ENCODE measurements at regions not wholly inside any gene's neighbourhood (a gene's known extent, or its start where the extent isn't known, plus 50 kb on each side); places are given as distances from the start of the nearest gene placed in this dataset.

DNA sequence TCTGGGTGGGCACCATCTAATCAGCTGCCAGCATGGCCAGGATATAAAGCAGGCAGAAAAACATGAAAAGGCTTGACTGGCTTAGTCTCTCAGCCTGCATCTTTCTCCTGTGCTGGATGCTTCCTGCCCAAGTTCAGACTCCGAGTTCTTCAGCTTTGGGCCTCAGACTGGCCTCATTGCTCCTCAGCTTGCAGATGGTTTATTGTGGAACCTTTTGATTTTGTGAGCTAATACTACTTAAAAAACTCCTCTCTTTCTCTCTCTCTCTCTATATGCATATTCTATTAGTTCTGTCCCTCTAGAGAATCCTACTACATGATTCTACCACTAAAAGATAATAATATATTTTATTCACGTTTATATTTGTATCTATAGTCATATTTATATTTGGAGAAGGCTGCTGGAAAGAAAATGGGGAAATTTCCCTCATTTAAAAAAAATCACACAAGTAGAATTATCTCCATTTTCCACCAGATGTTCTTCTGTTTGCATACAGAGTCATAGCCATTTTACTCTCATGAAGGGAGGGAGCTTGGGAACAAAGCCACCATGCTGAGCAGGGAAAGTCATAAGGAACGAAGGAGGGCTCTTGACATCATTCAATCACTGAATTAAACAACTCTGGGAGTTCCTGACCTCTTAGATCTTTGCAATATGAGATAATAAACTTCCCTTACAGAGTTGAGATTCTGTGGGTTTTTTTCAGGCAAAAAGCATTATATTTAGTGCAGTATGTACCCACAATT lies 1137.4 kb upstream of the CDH18 start:
- dilution Hi-C loops (cut with MboI; ENCODE audit: extremely low pct_ligation_motif_present, low sequenced_read_pairs) (no loop called here), intact Hi-C loops (cut with micrococcal nuclease) (no loop called here)
- no peaks in the 10 kb centered on the region for H3K79me2 ChIP-seq (ENCODE audit: control insufficient read depth, insufficient read depth, low read length)
- POLR2A ChIA-PET: no interaction called here
- no peaks in the 10 kb centered on the region for H4K20me1 ChIP-seq (replicated peaks; ENCODE audit: control insufficient read depth, extremely low read depth, insufficient read depth, low read length)
- H3K27ac ChIP-seq (ENCODE audit: insufficient read depth, low read depth, low read length): no peak overlapping the region
- no TSS peak for BruUV-seq (replicated peaks)
- no peaks in the 10 kb centered on the region for H3K27me3 ChIP-seq (ENCODE audit: control insufficient read depth in 2 of 2, insufficient read depth in 2 of 2, low read length in 2 of 2)
- no peaks in the 10 kb centered on the region for H3K9me1 ChIP-seq (replicated peaks; ENCODE audit: control insufficient read depth, extremely low read depth, insufficient read depth, low read length)
- CTCF ChIA-PET: no interaction called here
- no peak overlapping the region for H3K4me3 ChIP-seq (replicated peaks in 1 of 3; ENCODE audit: insufficient read depth in 1 of 3, low read depth in 1 of 3, low read length in 3 of 3)
- no peak overlapping the region for H3K4me2 ChIP-seq (ENCODE audit: insufficient read depth, low read length)
- no peak for TF ChIP-seq MYC (IDR thresholded peaks at IDR 0.05; ENCODE audit: low read depth, low read length)
- no peak for DNase-seq (ENCODE audit: low read depth, low spot score)
- H3K9ac ChIP-seq (replicated peaks; ENCODE audit: extremely low read depth, insufficient read depth, low read length): no peak overlapping the region
- no peaks in the 10 kb centered on the region for H3K9me3 ChIP-seq (replicated peaks; ENCODE audit: control insufficient read depth, insufficient read depth, low read length)
- FAIRE-seq: no peak
- H2AFZ ChIP-seq (ENCODE audit: low read depth, low read length): no peak overlapping the region
- no peaks in the 10 kb centered on the region for H3K36me3 ChIP-seq (ENCODE audit: control insufficient read depth in 2 of 2, extremely low read depth in 1 of 2, insufficient read depth in 2 of 2, low read length in 2 of 2)
- no peaks in the 10 kb centered on the region for H3K4me1 ChIP-seq (ENCODE audit: control insufficient read depth, extremely low read depth, insufficient read depth, low read length)

- FAIRE-seq (no peak), DNase-seq (ENCODE audit: low read depth, low spot score) (no peak)
- intact Hi-C loops (cut with micrococcal nuclease) (no loop called here), dilution Hi-C loops (cut with MboI; ENCODE audit: extremely low pct_ligation_motif_present, low sequenced_read_pairs) (no loop called here)
- Histone ChIP-seq H3K9me3 (replicated peaks; ENCODE audit: control insufficient read depth, insufficient read depth, low read length) (no peaks in the 10 kb centered on the region), H3K9me1 (replicated peaks; ENCODE audit: control insufficient read depth, extremely low read depth, insufficient read depth, low read length) (no peaks in the 10 kb centered on the region), H2AFZ (ENCODE audit: low read depth, low read length) (no peak overlapping the region), H3K4me3 (replicated peaks in 1 of 3; ENCODE audit: insufficient read depth in 1 of 3, low read depth in 1 of 3, low read length in 3 of 3) (no peak overlapping the region), H3K27ac (ENCODE audit: insufficient read depth, low read depth, low read length) (no peak overlapping the region), H3K4me1 (ENCODE audit: control insufficient read depth, extremely low read depth, insufficient read depth, low read length) (no peaks in the 10 kb centered on the region), H3K79me2 (ENCODE audit: control insufficient read depth, insufficient read depth, low read length) (no peaks in the 10 kb centered on the region), H3K9ac (replicated peaks; ENCODE audit: extremely low read depth, insufficient read depth, low read length) (no peak overlapping the region), H3K27me3 (ENCODE audit: control insufficient read depth in 2 of 2, insufficient read depth in 2 of 2, low read length in 2 of 2) (no peaks in the 10 kb centered on the region), H3K4me2 (ENCODE audit: insufficient read depth, low read length) (no peak overlapping the region), H4K20me1 (replicated peaks; ENCODE audit: control insufficient read depth, extremely low read depth, insufficient read depth, low read length) (no peaks in the 10 kb centered on the region), H3K36me3 (ENCODE audit: control insufficient read depth in 2 of 2, extremely low read depth in 1 of 2, insufficient read depth in 2 of 2, low read length in 2 of 2) (no peaks in the 10 kb centered on the region)
- no TSS peak for BruUV-seq (replicated peaks)
- CTCF ChIA-PET: no interaction called here
- TF ChIP-seq GATA2 (IDR thresholded peaks at IDR 0.05; ENCODE audit: insufficient read depth, insufficient read length, low read depth, low read length) (no peak), POLR2A (IDR thresholded peaks at IDR 0.05; ENCODE audit: low read depth, low read length) (no peak), EZH2 (IDR thresholded peaks at IDR 0.05; ENCODE audit: borderline replicate concordance, low read depth, low read length, severe bottlenecking) (no peak), MAX (IDR thresholded peaks at IDR 0.05; ENCODE audit: insufficient read depth, insufficient read length) (no peak), MYC (IDR thresholded peaks at IDR 0.05; ENCODE audit: low read depth, low read length) (no peak)
- POLR2A ChIA-PET: no interaction called here
Measured at GRCh38 chr5:21121213-21121612, 1133.2 kb upstream of the CDH18 start.

All from endothelial cell of umbilical vein (primary cell).